ENCODE measurements at regions not wholly inside any gene's neighbourhood (a gene's known extent, or its start where the extent isn't known, plus 50 kb on each side); places are given as distances from the start of the nearest gene placed in this dataset.
"Not testable (repeated sequence)": the region's sequence is repeated elsewhere in the genome, so short reads cannot be mapped to it uniquely, and the experiment has no call there.

DNA sequence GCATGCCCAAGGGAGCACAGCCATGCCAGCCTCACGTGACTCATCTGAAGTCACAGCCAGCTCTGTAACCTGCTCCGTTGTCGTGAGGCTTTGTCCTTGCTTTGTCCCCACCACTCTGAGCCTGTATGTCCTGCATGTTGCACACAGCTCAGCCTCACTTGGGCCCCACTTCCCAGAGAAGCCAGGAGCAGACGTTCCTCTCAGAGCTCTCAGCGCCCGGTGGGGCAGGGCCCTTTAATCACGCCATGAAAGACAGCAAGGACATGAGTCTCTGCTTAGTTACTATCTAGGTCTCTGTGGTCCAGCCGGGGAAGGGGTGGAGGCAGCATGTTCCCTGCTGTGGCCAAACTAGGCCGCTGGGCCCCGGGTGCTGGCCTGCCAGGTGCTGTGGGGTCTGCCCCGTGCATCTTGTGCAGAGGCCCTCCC is 127.4 kb upstream of the FAM20C start:
- Mint-ChIP-seq H3K4me3 (no peak overlapping the region), H3K27me3 (no peaks in the 10 kb centered on the region), H3K36me3 (ENCODE audit: low read depth) (no peaks in the 10 kb centered on the region), H3K4me1 (no peaks in the 10 kb centered on the region), H3K27ac (no peak overlapping the region), H3K9me3 (ENCODE audit: low read depth) (no peaks in the 10 kb centered on the region)
- intact Hi-C loops (cut with DNase I, micrococcal nuclease), result no loop called here
- no peak for ATAC-seq
- no peak for DNase-seq
- ChIA-PET POLR2A (no interaction called here), CTCF (no interaction called here)

DNA sequence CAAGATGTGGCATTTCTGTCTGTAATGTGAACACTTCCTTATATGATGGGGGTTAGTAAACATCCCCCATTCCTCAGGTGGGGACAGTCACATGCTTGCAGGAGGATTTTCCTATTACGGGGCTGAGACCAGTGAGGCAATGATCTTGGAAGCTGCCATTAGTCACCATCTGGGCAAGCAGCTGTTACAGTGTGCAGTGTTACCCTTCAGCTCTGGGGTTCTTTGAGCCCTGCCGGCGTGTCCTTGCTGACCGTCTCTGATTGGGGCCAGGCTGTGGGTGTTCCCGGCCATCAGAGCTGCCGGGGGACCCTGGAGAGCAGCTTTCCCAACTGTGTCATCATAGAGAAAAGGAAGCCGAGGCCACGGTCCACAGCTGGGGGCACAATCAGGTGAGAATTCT is 126.8 kb upstream of the FAM20C start:
- no peak for DNase-seq
- POLR2A ChIA-PET, result no interaction called here
- no peak for ATAC-seq
- H3K9me3 Mint-ChIP-seq (ENCODE audit: low read depth), result no peaks in the 10 kb centered on the region
- no peak overlapping the region for H3K27ac Mint-ChIP-seq
- H3K4me1 Mint-ChIP-seq, result no peaks in the 10 kb centered on the region
- CTCF ChIA-PET, result no interaction called here
- no peaks in the 10 kb centered on the region for H3K36me3 Mint-ChIP-seq (ENCODE audit: low read depth)
- H3K27me3 Mint-ChIP-seq, result no peaks in the 10 kb centered on the region
- H3K4me3 Mint-ChIP-seq, result no peak overlapping the region
- intact Hi-C loops (cut with DNase I, micrococcal nuclease), result no loop called here

DNA sequence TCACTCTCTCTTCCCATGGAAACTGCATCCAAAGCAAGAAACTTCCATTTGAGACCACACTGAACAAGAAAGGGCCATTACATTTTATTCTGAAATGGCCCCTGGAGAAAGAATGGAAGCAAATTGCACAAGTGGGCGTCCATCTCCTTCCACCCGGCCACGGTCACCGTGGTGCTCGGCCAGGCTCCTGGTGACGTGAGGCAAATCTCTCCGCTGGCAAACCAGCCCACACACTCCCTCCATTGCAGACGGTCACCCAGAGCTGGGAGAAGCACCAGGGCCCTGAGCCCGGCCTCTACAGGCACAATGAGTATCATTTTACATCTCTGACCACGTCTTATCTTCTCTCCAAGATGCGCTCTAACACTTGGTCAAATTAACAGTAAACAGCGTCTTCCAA is 126.1 kb upstream of the FAM20C start:
- H3K36me3 Mint-ChIP-seq (ENCODE audit: low read depth), result no peaks in the 10 kb centered on the region

DNA sequence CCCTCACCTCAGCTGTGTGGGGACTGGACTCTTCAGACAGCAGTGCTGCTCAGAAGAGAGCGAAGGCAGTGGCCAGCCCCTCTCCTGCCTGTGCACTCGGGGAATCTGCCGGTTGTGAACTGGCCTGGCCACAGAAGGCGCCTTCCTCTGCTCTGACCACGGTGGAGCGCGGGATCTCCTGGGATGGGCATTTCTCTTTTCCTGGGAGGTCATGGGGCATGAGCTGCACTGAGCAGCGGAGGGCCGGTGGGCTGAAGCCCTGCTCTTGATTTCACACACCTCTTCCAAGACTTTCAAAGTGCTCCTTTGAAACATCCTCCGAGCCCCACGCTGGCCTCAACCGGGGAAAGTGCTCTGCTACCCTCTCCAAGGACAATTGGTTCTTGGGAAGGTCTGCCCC is 125.6 kb upstream of the FAM20C start:
- POLR2A ChIA-PET, result no interaction called here

More for the DNA sequence above, 126.1 kb upstream of the FAM20C start:
- Mint-ChIP-seq H3K9me3 (ENCODE audit: low read depth) (no peaks in the 10 kb centered on the region), H3K27me3 (no peaks in the 10 kb centered on the region), H3K4me3 (no peak overlapping the region), H3K27ac (no peak overlapping the region), H3K4me1 (no peaks in the 10 kb centered on the region)
- DNase-seq, result no peak
- no peak for ATAC-seq
- POLR2A ChIA-PET, result no interaction called here
- CTCF ChIA-PET, result no interaction called here
- intact Hi-C loops (cut with DNase I, micrococcal nuclease), result no loop called here

DNA sequence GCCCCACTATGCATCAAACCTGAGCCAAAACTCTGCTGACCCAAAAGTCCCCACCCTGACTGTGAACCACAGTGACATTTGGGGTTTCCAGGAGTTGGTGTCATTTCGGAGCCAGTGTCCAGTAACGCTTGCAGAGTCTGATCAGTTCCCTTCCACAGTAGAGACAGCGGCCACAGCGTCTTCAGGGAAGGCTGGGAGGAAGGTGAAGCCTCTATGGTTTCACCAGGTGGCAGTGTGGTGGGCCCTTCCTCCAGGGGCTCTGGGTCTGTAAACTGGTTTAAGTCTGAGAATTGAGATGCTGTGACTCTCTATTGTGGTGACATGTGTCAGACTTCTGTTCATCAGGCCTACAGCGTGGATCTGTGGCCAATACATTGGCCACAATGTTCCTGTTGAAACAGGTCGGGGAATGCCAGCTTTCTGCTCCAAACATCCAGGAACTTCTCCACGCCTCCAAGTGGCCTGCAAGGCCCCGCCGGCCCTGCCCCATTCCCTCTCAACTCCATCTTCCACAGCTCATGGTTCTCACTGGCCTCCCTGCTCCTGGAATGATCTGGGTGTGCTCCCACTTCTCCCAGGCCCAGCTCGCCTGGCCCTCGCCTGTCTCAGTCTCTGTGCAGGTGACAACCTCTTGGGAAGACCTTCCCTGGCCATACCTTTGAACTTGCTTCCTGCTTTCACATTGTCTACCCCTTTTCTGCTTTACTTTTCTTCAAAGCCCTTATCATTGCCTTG is 124.5 kb upstream of the FAM20C start:
- Mint-ChIP-seq H3K4me1 (no peaks in the 10 kb centered on the region), H3K27ac (no peak overlapping the region), H3K9me3 (ENCODE audit: low read depth) (no peaks in the 10 kb centered on the region), H3K27me3 (no peaks in the 10 kb centered on the region), H3K4me3 (no peak overlapping the region), H3K36me3 (ENCODE audit: low read depth) (no peaks in the 10 kb centered on the region)
- intact Hi-C loops (cut with DNase I, micrococcal nuclease), result no loop called here
- ChIA-PET CTCF (no interaction called here), POLR2A (no interaction called here)
- DNase-seq (no peak), ATAC-seq (no peak)

More for the DNA sequence above, 125.6 kb upstream of the FAM20C start:
- Mint-ChIP-seq H3K4me1 (no peaks in the 10 kb centered on the region), H3K27me3 (no peaks in the 10 kb centered on the region), H3K36me3 (ENCODE audit: low read depth) (no peaks in the 10 kb centered on the region), H3K9me3 (ENCODE audit: low read depth) (no peaks in the 10 kb centered on the region), H3K27ac (no peak overlapping the region), H3K4me3 (no peak overlapping the region)
- CTCF ChIA-PET, result no interaction called here
- DNase-seq (no peak), ATAC-seq (no peak)
- intact Hi-C loops (cut with DNase I, micrococcal nuclease), result no loop called here

DNA sequence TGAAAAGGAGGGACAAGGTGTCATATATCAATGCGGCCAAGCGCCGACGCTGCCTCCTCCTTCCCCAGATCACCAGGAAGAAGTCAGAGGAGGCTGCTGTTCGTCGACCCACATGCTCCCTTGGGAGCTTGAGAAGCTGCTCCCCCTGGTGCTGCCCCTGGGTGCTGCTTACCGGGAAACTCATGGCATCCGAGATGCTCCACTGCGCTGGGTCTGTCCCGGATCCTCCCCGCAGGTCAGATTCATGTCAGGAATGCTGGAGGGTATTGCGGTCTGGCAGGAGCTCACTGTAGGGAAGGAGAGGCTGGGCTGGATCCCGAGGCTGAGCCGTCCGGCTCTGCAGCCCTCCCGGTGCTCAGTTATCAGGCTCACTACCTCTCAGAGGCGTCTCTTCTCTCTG is 123.7 kb upstream of the FAM20C start:
- no peaks in the 10 kb centered on the region for H3K9me3 Mint-ChIP-seq (ENCODE audit: low read depth)
- POLR2A ChIA-PET, result no interaction called here
- H3K4me1 Mint-ChIP-seq, result no peaks in the 10 kb centered on the region
- no peak overlapping the region for H3K4me3 Mint-ChIP-seq
- no peaks in the 10 kb centered on the region for H3K27me3 Mint-ChIP-seq
- H3K36me3 Mint-ChIP-seq (ENCODE audit: low read depth), result no peaks in the 10 kb centered on the region
- ATAC-seq (no peak), DNase-seq (no peak)
- intact Hi-C loops (cut with DNase I, micrococcal nuclease), result no loop called here
- CTCF ChIA-PET, result no interaction called here
- no peak overlapping the region for H3K27ac Mint-ChIP-seq

DNA sequence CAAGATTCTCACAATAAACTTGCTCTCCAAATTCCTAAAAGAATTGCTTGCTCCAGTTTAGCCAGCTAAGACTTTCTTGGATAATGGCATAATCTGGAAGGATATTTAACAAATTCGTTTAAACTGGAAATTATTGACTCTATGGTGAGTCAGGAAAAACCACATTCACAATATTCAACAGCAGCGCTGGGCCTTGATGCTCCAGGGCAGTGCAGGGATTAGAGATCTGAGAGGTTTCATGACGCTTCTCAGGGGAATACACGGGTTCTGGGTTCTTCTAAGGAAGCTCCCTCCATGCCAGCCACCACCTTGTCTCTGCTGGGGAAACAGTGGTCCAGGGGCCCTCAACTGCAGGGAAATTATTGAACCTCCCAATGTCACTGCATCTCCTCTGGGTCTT is 123.3 kb upstream of the FAM20C start:
- DNase-seq; ATAC-seq; H3K4me1 Mint-ChIP-seq; CTCF ChIA-PET; POLR2A ChIA-PET; H3K36me3 Mint-ChIP-seq (ENCODE audit: low read depth); H3K27ac Mint-ChIP-seq; H3K9me3 Mint-ChIP-seq (ENCODE audit: low read depth); intact Hi-C loops (cut with DNase I, micrococcal nuclease); H3K4me3 Mint-ChIP-seq; H3K27me3 Mint-ChIP-seq: not testable (repeated sequence)

DNA sequence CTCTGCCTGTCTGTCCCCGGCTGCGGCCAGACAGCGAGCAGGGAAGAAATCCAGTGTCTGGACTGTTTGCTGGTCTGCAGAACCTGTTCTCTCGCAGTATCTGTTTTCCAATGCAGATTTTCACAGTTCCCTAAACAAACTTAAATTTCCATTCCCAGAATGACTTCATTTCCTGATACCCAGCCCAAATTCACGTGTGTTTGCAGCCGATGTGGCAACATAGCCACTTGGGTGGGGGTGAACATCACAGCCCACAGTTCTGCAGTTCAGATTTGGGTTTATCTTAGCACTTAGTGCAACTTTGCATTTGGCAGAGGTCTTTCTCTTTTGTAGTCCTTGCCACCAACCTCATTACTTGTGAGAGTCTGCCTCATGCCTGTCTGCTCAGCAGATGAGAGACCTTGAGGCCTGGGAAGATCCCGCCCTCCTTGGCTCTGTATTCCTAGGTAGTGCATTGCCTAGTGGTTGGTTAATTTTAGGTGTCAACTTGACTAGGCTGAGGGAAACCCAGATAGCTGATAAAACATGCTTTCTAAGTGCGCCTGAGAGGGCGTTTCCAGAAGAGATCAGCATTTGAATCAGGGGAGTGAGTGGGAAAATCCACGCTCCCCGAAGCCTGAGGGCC is 122.8 kb upstream of the FAM20C start:
- CTCF ChIA-PET; H3K4me1 Mint-ChIP-seq; POLR2A ChIA-PET; H3K9me3 Mint-ChIP-seq (ENCODE audit: low read depth); H3K27ac Mint-ChIP-seq; H3K4me3 Mint-ChIP-seq; H3K36me3 Mint-ChIP-seq (ENCODE audit: low read depth); DNase-seq; ATAC-seq; intact Hi-C loops (cut with DNase I, micrococcal nuclease); H3K27me3 Mint-ChIP-seq: not testable (repeated sequence)

DNA sequence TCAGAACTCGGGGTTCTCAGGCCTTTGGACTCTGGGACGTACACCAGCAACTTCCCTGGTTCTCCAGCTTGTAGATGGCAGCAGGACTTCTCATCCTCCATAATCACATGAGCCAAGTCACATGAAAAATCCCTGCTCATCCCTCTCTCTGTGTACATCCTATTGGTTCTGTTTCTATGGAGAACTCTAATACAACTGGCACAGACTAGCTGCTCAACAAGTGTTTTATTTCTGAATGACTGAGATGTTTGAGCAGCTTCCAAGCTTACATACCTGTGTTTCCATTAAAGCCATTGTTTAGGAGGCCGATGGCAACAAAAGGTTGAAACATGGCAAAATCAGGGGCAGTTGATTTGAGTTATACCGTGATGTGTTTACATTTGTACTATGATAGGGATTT is 122.2 kb upstream of the FAM20C start:
- H3K36me3 Mint-ChIP-seq (ENCODE audit: low read depth); DNase-seq; H3K4me3 Mint-ChIP-seq; H3K27ac Mint-ChIP-seq; H3K9me3 Mint-ChIP-seq (ENCODE audit: low read depth); H3K27me3 Mint-ChIP-seq; CTCF ChIA-PET; POLR2A ChIA-PET; H3K4me1 Mint-ChIP-seq; intact Hi-C loops (cut with DNase I, micrococcal nuclease); ATAC-seq: not testable (repeated sequence)

DNA sequence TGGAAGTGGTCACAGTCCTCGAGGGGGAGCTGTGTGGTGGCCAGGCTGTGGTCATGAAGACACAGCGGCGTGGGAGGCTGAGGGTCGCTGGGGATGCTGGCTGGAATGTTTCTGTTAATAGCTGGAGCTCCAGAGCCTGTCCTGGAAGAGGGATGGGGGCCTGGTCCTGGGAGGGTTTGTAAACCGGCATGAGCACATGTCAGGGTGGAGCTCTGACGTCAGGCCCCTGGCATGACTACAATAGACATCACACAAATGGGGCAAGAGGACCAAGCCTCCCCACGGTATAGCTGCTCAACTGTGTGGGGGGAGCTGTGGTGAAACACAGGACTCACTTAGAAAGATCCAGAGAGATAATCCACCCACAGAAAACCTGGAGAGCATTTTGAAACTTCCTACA is 121.4 kb upstream of the FAM20C start:
- H3K4me3 Mint-ChIP-seq; intact Hi-C loops (cut with DNase I, micrococcal nuclease); H3K27me3 Mint-ChIP-seq; POLR2A ChIA-PET; H3K27ac Mint-ChIP-seq; H3K9me3 Mint-ChIP-seq (ENCODE audit: low read depth); DNase-seq; H3K4me1 Mint-ChIP-seq; ATAC-seq; H3K36me3 Mint-ChIP-seq (ENCODE audit: low read depth); CTCF ChIA-PET: not testable (repeated sequence)

DNA sequence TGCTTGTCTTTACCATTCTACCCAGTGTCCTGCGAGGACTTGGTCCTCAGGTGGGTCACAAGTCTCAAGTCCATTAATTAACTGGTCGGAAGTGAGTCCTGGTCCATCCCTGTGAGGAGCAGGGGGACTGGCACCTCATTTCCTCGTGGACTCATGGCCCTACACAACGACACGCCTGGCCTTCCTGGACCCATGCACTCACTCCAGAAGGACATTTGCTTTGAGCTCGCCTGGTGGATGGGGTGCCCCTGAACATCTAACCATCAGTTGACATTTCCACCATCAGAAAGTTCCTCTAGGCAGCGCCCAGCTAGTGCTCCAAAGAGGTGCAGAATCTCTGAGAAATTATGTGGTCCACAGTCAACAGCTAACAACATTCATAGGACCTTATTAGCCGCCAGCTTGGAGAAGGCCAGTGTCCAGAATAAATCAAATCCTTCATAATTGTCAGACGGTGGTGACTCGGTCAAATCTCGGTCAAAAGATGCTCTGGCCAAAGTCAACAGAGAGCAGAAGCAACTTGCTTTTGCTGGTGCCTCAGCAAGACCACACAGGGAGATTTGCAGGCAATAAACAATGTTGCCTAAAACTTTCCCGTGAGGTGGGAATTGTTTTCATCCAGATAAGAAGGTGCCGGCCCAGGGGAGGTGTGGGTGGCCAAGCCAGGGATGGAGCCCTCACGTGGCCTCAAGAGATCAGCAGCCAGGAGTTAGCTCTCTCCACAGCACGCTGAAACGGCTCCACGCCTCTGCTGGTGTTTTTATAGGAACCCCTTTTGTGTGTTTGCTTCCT is 119.9 kb upstream of the FAM20C start:
- H3K27me3 Mint-ChIP-seq; ATAC-seq; H3K27ac Mint-ChIP-seq; H3K4me3 Mint-ChIP-seq; H3K9me3 Mint-ChIP-seq (ENCODE audit: low read depth); DNase-seq; H3K36me3 Mint-ChIP-seq (ENCODE audit: low read depth); intact Hi-C loops (cut with DNase I, micrococcal nuclease); CTCF ChIA-PET; H3K4me1 Mint-ChIP-seq; POLR2A ChIA-PET: not testable (repeated sequence)

DNA sequence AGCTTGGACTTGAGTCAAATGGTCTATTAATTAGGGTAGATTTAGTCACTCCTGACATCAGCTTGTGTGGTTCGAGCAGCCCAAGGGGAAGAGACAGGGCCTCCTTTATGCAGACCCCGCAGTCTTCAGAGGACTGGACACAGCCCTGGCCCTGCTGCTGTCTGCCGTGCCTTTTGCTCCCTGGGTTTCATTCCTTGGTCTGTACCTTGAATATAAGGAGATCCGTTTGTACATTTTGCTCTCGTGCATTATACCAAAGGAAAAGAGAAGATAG is 119.4 kb upstream of the FAM20C start:
- H3K27me3 Mint-ChIP-seq; intact Hi-C loops (cut with DNase I, micrococcal nuclease); POLR2A ChIA-PET; H3K36me3 Mint-ChIP-seq (ENCODE audit: low read depth); H3K4me1 Mint-ChIP-seq; H3K27ac Mint-ChIP-seq; DNase-seq; ATAC-seq; H3K4me3 Mint-ChIP-seq; H3K9me3 Mint-ChIP-seq (ENCODE audit: low read depth); CTCF ChIA-PET: not testable (repeated sequence)
